Left colon (tissue), 2 donors: ENCODE measurements at regions not wholly inside any gene's neighbourhood (a gene's known extent, or its start where the extent isn't known, plus 50 kb on each side); places are given as distances from the start of the nearest gene placed in this dataset.
"Not testable (repeated sequence)": the region's sequence is repeated elsewhere in the genome, so short reads cannot be mapped to it uniquely, and the experiment has no call there.

Experiments used
- ATAC-seq: fragments of 200-7000 bp; cut with Tn5 transposase; one replicate; pipeline ENCODE4 v1.9.1; 2020; ENCODE audit warnings: mild to moderate bottlenecking, moderate library complexity
- DNase-seq, 2 donors: peaks; one replicate each; pipeline ENCODE4 v3.0.0-alpha.2; 2020
- intact Hi-C, 2 donors: fragments of 100-400 bp; cut with DNase I in 1 of 2; cut with micrococcal nuclease in 1 of 2; formaldehyde crosslinking; loops; one replicate each; pipeline versions ENCODE4 v1.11.2 to v1.14.0; 2022; cut with DNase I, micrococcal nuclease
- donor health status: DM: no; HTN: no; CAD: no.
- donor health status: DM: yes; HTN: yes; CAD: no.

GRCh38 chr21:13514308-13514707 lies 95.3 kb upstream of the POTED start:
- DNase-seq, ATAC-seq, intact Hi-C loops: not testable (repeated sequence)

- ATAC-seq, intact Hi-C loops, DNase-seq: not testable (repeated sequence)
Measured at GRCh38 chr21:13515980-13516379, 93.6 kb upstream of the POTED start.

GRCh38 chr21:13519971-13520370 lies 89.6 kb upstream of the POTED start:
- DNase-seq, intact Hi-C loops: not testable (repeated sequence)
- peak; percentile 41 for ATAC-seq

GRCh38 chr21:13525015-13525414 lies 84.6 kb upstream of the POTED start:
- ATAC-seq, intact Hi-C loops, DNase-seq: not testable (repeated sequence)

- intact Hi-C loops, DNase-seq, ATAC-seq: not testable (repeated sequence)
Measured at GRCh38 chr21:13529082-13529481, 80.5 kb upstream of the POTED start.

GRCh38 chr21:13529674-13530073 lies 79.9 kb upstream of the POTED start:
- ATAC-seq, DNase-seq, intact Hi-C loops: not testable (repeated sequence)

GRCh38 chr21:13530697-13531096 lies 78.9 kb upstream of the POTED start:
- intact Hi-C loops, ATAC-seq, DNase-seq: not testable (repeated sequence)

- intact Hi-C loops, ATAC-seq, DNase-seq: not testable (repeated sequence)
Measured at GRCh38 chr21:13543482-13543881, 66.1 kb upstream of the POTED start.

GRCh38 chr21:13545525-13545924 lies 64.1 kb upstream of the POTED start:
- ATAC-seq, intact Hi-C loops, DNase-seq: not testable (repeated sequence)
